NT2/D1 (cell line): ENCODE measurements at regions not wholly inside any gene's neighbourhood (a gene's known extent, or its start where the extent isn't known, plus 50 kb on each side); places are given as distances from the start of the nearest gene placed in this dataset.

Experiments
- YY1 ChIP-seq: IDR thresholded peaks from 2 replicates; pipeline ENCODE4 v1.6.1; 2011; ENCODE audit not compliant: insufficient read length, insufficient read depth
- ZNF274 ChIP-seq: IDR thresholded peaks from 2 replicates; pipeline ENCODE4 v1.6.1; 2011; ENCODE audit warnings: mild to moderate bottlenecking, low read depth, low read length

DNA sequence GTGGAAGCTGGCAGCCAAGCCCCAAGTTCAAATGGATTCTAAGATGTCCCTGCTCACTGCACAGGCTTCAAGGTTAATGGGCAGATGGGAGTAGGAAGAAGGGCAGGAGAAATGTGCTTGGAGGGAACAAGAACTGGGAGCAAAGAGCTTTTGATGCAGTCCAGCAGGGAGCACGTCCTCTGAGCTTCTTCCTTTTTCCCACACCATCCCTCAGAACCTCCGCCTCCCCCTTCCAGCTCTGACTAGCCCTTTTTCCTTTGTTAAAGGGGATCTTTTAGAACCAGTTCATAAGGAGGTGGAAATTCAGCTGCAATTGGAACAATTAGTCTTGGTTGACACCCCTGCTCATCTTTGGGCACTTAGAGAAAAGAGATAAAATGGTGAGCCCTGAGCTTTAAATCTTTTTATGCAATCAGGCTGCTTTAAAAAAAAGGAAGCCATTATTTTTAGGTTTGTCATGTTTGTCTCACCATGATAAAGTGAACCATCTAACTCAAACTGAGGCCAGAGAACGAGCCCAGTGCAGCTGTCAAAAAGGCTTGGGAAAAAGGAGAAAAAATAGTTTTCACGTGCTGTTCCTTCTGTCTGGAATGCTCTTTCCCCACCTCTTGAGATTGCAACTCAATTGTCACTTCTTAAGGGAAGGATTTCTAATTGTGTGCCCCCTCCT lies 135.8 kb upstream of the IL1RAPL2 start:
- TF ChIP-seq YY1 (no peak), ZNF274 (no peak)
